HepG2 (cell line): ENCODE measurements at regions not wholly inside any gene's neighbourhood (a gene's known extent, or its start where the extent isn't known, plus 50 kb on each side); places are given as distances from the start of the nearest gene placed in this dataset.

Experiments used
- ATAC-seq: fragments of 200-7000 bp; cut with Tn5 transposase; 3 replicates; pipeline ENCODE4 v1.9.1; 2020; ENCODE audit warnings: mild to moderate bottlenecking, moderate library complexity
- BruUV-seq: library from RNA; stranded (reverse); fragments of 400-500 nt; replicated peaks from 2 replicates; lab custom pipeline; 2021; lab: Mats Ljungman, UMichigan
- CTCF ChIA-PET: fragments of 300-600 bp; formaldehyde crosslinking; extraction: SDS; loops from one replicate; lab custom pipeline; 2021; ENCODE audit warnings: low total read pairs, inconsistent platforms, low intra/inter-chr PET ratio; lab: Yijun Ruan, JAX
- POLR2A ChIA-PET: fragments of 350-600 bp; sonication (Branson Sonifier 250); formaldehyde crosslinking; loops from one replicate; lab custom pipeline; 2020; ENCODE audit warnings: antibody characterized with exemption, inconsistent platforms; lab: Yijun Ruan, JAX
- DNase-seq: peaks from one replicate; pipeline ENCODE4 v3.0.0-alpha.2; 2015; ENCODE audit warnings: low spot score
- FAIRE-seq: peaks from 3 replicates; lab custom pipeline; 2011; peaks lifted over from hg19 to GRCh38; lab: Jason Lieb, UNC
- H2AFZ ChIP-seq: one replicate; pipeline ENCODE4 v1.6.1; 2011; ENCODE audit warnings: low read length, inconsistent platforms
- H3K27ac ChIP-seq: fragments of 300-600 bp; 3 replicates; pipeline ENCODE4 v1.8.0; 2011; ENCODE audit warnings: mixed run types, mild to moderate bottlenecking, mixed read lengths, low read length, inconsistent platforms; ENCODE audit not compliant: insufficient read depth; ENCODE audit errors: extremely low read length
- H3K27me3 ChIP-seq, 2 experiments: fragments of 200-600 bp in 1 of 2; 2 replicates in 1 of 2; 3 replicates in 1 of 2; pipeline versions ENCODE4 v1.6.0 to v1.8.0; 2011; ENCODE audit warnings: low read length in 2 of 2, mild to moderate bottlenecking in 2 of 2, moderate library complexity in 2 of 2, inconsistent platforms in 1 of 2; ENCODE audit not compliant: insufficient read depth in 2 of 2, control insufficient read depth in 1 of 2
- H3K36me3 ChIP-seq, 2 experiments: fragments of 200-600 bp in 1 of 2; replicated peaks in 1 of 2; 2 replicates in 1 of 2; 3 replicates in 1 of 2; pipeline versions ENCODE4 v1.5.1 to v1.8.0; 2011; ENCODE audit warnings: low read length in 2 of 2, inconsistent platforms in 1 of 2; ENCODE audit not compliant: insufficient read depth in 2 of 2, control insufficient read depth in 1 of 2
- H3K4me1 ChIP-seq: 2 replicates; pipeline ENCODE4 v1.5.1; 2012; ENCODE audit warnings: low read length, inconsistent platforms; ENCODE audit not compliant: insufficient read depth
- H3K4me2 ChIP-seq: 2 replicates; pipeline ENCODE4 v1.6.0; 2011; ENCODE audit warnings: low read depth, low read length, inconsistent platforms
- H3K4me3 ChIP-seq, 3 experiments: fragments of 200-600 bp in 1 of 3; sonication (generic), shearing (Covaris generic) in 1 of 3; replicated peaks in 1 of 3; 2 replicates each; pipeline ENCODE4 v1.5.1; 2011 to 2016; ENCODE audit warnings: low read length in 3 of 3, inconsistent platforms in 2 of 3, low read depth in 2 of 3, mild to moderate bottlenecking in 2 of 3, control low read depth in 1 of 3, mixed read lengths in 1 of 3; ENCODE audit not compliant: insufficient read depth in 1 of 3
- H3K79me2 ChIP-seq: one replicate; pipeline ENCODE4 v1.6.1; 2011; ENCODE audit warnings: low read length, inconsistent platforms; ENCODE audit not compliant: insufficient read depth
- H3K9ac ChIP-seq: 2 replicates; pipeline ENCODE4 v1.6.0; 2011; ENCODE audit warnings: mild to moderate bottlenecking, low read depth, low read length, inconsistent platforms; ENCODE audit not compliant: insufficient read depth
- H3K9me3 ChIP-seq: 2 replicates; pipeline ENCODE4 v1.5.1; 2012; ENCODE audit warnings: mild to moderate bottlenecking, low read length
- H4K20me1 ChIP-seq: 2 replicates; pipeline ENCODE4 v1.6.0; 2011; ENCODE audit warnings: inconsistent platforms, mild to moderate bottlenecking, low read length, moderate library complexity; ENCODE audit not compliant: insufficient read depth
- HIVEP1 ChIP-seq: sonication (generic); formaldehyde crosslinking; IDR thresholded peaks from 2 replicates; pipeline ENCODE4 v1.4.0; 2020; ENCODE audit warnings: mild to moderate bottlenecking, missing genetic modification reagents
- KDM4B ChIP-seq: sonication (generic); formaldehyde crosslinking; IDR thresholded peaks from 2 replicates; pipeline ENCODE4 v1.4.0; 2020; ENCODE audit warnings: missing genetic modification reagents
- KLF12 ChIP-seq: sonication (generic); formaldehyde crosslinking; IDR thresholded peaks from 2 replicates; pipeline ENCODE4 v1.4.0; 2020; ENCODE audit warnings: missing genetic modification reagents, borderline replicate concordance
- MAFF ChIP-seq: IDR thresholded peaks from 2 replicates; pipeline ENCODE4 v1.6.1; 2011; ENCODE audit warnings: low read depth, low read length, improper control_type of control experiment
- NR2F2 ChIP-seq: IDR thresholded peaks from 2 replicates; pipeline ENCODE4 v1.6.1; 2012; ENCODE audit warnings: low read depth, inconsistent platforms, borderline replicate concordance
- PAX8 ChIP-seq: sonication (generic); formaldehyde crosslinking; IDR thresholded peaks from 2 replicates; pipeline ENCODE4 v1.8.0; 2022; ENCODE audit warnings: mild to moderate bottlenecking, missing genetic modification reagents, borderline replicate concordance
- PHF20 ChIP-seq: sonication (generic); formaldehyde crosslinking; IDR thresholded peaks from 2 replicates; pipeline ENCODE4 v1.5.0; 2020; ENCODE audit warnings: mild to moderate bottlenecking, missing genetic modification reagents
- PRPF4 ChIP-seq: fragments of 200-400 bp; formaldehyde crosslinking; IDR thresholded peaks from 2 replicates; pipeline ENCODE4 v1.6.1; 2016; ENCODE audit warnings: low read length, low read depth; ENCODE audit not compliant: poor library complexity, severe bottlenecking
- REL ChIP-seq: sonication (generic); formaldehyde crosslinking; conservative IDR thresholded peaks from 2 replicates; pipeline ENCODE4 v1.8.0; 2022; ENCODE audit warnings: mild to moderate bottlenecking, missing genetic modification reagents, moderate library complexity
- SCMH1 ChIP-seq: sonication (generic); formaldehyde crosslinking; IDR thresholded peaks from 2 replicates; pipeline ENCODE4 v1.9.0; 2021; ENCODE audit warnings: missing genetic modification reagents, mild to moderate bottlenecking, borderline replicate concordance
- SETDB1 ChIP-seq: sonication (generic); formaldehyde crosslinking; IDR thresholded peaks from 2 replicates; pipeline ENCODE4 v1.5.1; 2020; ENCODE audit warnings: missing genetic modification reagents, mild to moderate bottlenecking, borderline replicate concordance
- SKI ChIP-seq: fragments of 450-650 bp; IDR thresholded peaks from one replicate; pipeline ENCODE4 v1.6.1; 2018; ENCODE audit warnings: mild to moderate bottlenecking; ENCODE audit not compliant: partially characterized antibody
- ZNF501 ChIP-seq: sonication (generic); formaldehyde crosslinking; IDR thresholded peaks from 2 replicates; pipeline ENCODE4 v1.5.1; 2020; ENCODE audit warnings: mild to moderate bottlenecking, moderate library complexity, missing genetic modification reagents
- ZNF839 ChIP-seq: sonication (generic); formaldehyde crosslinking; IDR thresholded peaks from 2 replicates; pipeline ENCODE4 v1.4.0; 2020; ENCODE audit warnings: missing genetic modification reagents, mild to moderate bottlenecking, borderline replicate concordance
- ZNF841 ChIP-seq: sonication (generic); formaldehyde crosslinking; IDR thresholded peaks from 2 replicates; pipeline ENCODE4 v1.8.1; 2023; ENCODE audit warnings: missing genetic modification reagents, borderline replicate concordance
- WGBS: methylation state at CpG from one replicate; pipeline ENCODE4 v1.1.6; 2017; ENCODE audit warnings: low lambda C conversion rate; 5-methylcytosine and 5-hydroxymethylcytosine counted together
- in situ Hi-C: cut with HindIII; loops from 2 replicates; pipeline ENCODE4 v1.10.0; 2017; ENCODE audit warnings: low pct_unique_long_range_greater_than_20kb; ENCODE audit not compliant: extremely low pct_ligation_motif_present
- intact Hi-C: fragments of 100-400 bp; cut with micrococcal nuclease; formaldehyde crosslinking; loops from one replicate; pipeline ENCODE4 v1.10.0; 2022; ENCODE audit not compliant: unreplicated experiment
- TF ChIP-seq, protein P1 (sequence below): sonication (generic); formaldehyde crosslinking; IDR thresholded peaks from 2 replicates; pipeline ENCODE4 v1.8.0; 2022; ENCODE audit warnings: mild to moderate bottlenecking, missing genetic modification reagents
- TF ChIP-seq, protein P2 (sequence below): sonication (generic); formaldehyde crosslinking; IDR thresholded peaks from 2 replicates; pipeline ENCODE4 v1.4.0; 2020; ENCODE audit warnings: mild to moderate bottlenecking, missing genetic modification reagents
- TF ChIP-seq, protein P3 (sequence below): sonication (generic); formaldehyde crosslinking; IDR thresholded peaks from 2 replicates; pipeline ENCODE4 v1.5.0; 2020; ENCODE audit warnings: missing genetic modification reagents

DNA sequence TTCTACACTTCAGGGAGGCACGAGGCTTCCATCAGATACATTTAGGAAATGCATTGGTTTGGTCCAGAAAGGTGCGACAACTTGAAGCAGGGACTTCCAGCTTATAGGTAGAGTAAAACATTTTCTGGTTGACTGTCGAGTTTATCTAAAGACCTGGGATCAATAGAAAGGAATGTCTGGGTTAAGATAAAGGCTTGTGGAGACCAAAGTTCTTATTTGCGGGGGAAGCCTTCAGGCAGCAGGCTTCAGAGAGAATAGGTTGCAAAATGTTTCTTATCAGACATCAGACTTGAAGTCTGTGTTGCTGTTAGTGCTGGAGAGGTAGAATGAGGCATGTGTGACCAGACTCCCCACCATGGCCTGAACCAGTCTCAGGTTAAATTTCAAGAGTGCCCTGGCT lies 190.3 kb downstream of the TRIML1 start:
- Histone ChIP-seq H3K27ac (no peak overlapping the region), H3K79me2 (no peaks in the 10 kb centered on the region), H3K36me3 (no peaks in the 10 kb centered on the region), H4K20me1 (no peaks in the 10 kb centered on the region), H3K9ac (no peak overlapping the region), H3K27me3 (no peaks in the 10 kb centered on the region; a peak in 2 of 5 replicates), H3K4me3 (no peak overlapping the region), H3K4me1 (peaks cover 10% of the 10 kb centered on the region), H3K4me2 (no peak overlapping the region), H2AFZ (no peak overlapping the region), H3K9me3 (peaks cover 5% of the 10 kb centered on the region)
- intact Hi-C loops (no loop called here), in situ Hi-C loops (no loop called here)
- DNase-seq = peak; percentile 3
- POLR2A ChIA-PET = no interaction called here
- TF ChIP-seq SCMH1 (no peak), MAFF (no peak), KDM4B (CRISPR knock-in tag) (no peak), ZNF841 (no peak), HIVEP1 (no peak), SETDB1 (CRISPR knock-in tag) (no peak), SKI (no peak), PAX8 (CRISPR knock-in tag) (no peak), KLF12 (CRISPR knock-in tag) (no peak), ZNF501 (CRISPR knock-in tag) (no peak), REL (CRISPR knock-in tag) (no peak), PHF20 (CRISPR knock-in tag) (no peak), NR2F2 (no peak), ZNF839 (CRISPR knock-in tag) (no peak), PRPF4 (no peak)
- TF ChIP-seq, protein P1, sequence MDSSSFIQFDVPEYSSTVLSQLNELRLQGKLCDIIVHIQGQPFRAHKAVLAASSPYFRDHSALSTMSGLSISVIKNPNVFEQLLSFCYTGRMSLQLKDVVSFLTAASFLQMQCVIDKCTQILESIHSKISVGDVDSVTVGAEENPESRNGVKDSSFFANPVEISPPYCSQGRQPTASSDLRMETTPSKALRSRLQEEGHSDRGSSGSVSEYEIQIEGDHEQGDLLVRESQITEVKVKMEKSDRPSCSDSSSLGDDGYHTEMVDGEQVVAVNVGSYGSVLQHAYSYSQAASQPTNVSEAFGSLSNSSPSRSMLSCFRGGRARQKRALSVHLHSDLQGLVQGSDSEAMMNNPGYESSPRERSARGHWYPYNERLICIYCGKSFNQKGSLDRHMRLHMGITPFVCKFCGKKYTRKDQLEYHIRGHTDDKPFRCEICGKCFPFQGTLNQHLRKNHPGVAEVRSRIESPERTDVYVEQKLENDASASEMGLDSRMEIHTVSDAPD (CRISPR knock-in tag) = no peak
- TF ChIP-seq, protein P2, sequence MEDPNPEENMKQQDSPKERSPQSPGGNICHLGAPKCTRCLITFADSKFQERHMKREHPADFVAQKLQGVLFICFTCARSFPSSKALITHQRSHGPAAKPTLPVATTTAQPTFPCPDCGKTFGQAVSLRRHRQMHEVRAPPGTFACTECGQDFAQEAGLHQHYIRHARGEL = no peak
- TF ChIP-seq, protein P3, sequence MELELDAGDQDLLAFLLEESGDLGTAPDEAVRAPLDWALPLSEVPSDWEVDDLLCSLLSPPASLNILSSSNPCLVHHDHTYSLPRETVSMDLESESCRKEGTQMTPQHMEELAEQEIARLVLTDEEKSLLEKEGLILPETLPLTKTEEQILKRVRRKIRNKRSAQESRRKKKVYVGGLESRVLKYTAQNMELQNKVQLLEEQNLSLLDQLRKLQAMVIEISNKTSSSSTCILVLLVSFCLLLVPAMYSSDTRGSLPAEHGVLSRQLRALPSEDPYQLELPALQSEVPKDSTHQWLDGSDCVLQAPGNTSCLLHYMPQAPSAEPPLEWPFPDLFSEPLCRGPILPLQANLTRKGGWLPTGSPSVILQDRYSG (CRISPR knock-in tag) = no peak
- no peak for FAIRE-seq
- ATAC-seq = no peak
- 10% methylated on average over 4 of the region's 4 CpGs for WGBS
- no TSS peak for BruUV-seq
- CTCF ChIA-PET = no interaction called here
